ENCODE measurements at regions not wholly inside any gene's neighbourhood (a gene's known extent, or its start where the extent isn't known, plus 50 kb on each side); places are given as distances from the start of the nearest gene placed in this dataset.
"Not testable (repeated sequence)": the region's sequence is repeated elsewhere in the genome, so short reads cannot be mapped to it uniquely, and the experiment has no call there.

GRCh38 chr14:106729551-106729950 is 1203.2 kb downstream of the TMEM121 start:
- ChIA-PET POLR2A (no interaction called here), CTCF (no interaction called here)
- H3K27ac Mint-ChIP-seq = no peak overlapping the region
- H3K36me3 Mint-ChIP-seq (ENCODE audit: low read depth) = no peaks in the 10 kb centered on the region
- ATAC-seq (ENCODE audit: low read depth) (no peak), DNase-seq (no peak)
- no peaks in the 10 kb centered on the region for H3K4me1 Mint-ChIP-seq
- no peak overlapping the region for H3K4me3 Mint-ChIP-seq
- intact Hi-C loops (cut with micrococcal nuclease) = no loop called here
- no peaks in the 10 kb centered on the region for H3K9me3 Mint-ChIP-seq
- no peak for TF ChIP-seq CTCF (IDR thresholded peaks at IDR 0.05)
- H3K27me3 Mint-ChIP-seq = no peaks in the 10 kb centered on the region

GRCh38 chr14:106733771-106734170 is 1207.4 kb downstream of the TMEM121 start:
- DNase-seq (no peak), ATAC-seq (ENCODE audit: low read depth) (no peak)
- Mint-ChIP-seq H3K9me3 (no peaks in the 10 kb centered on the region), H3K4me1 (no peaks in the 10 kb centered on the region), H3K4me3 (no peak overlapping the region), H3K27ac (no peak overlapping the region), H3K36me3 (ENCODE audit: low read depth) (no peaks in the 10 kb centered on the region), H3K27me3 (no peaks in the 10 kb centered on the region)
- TF ChIP-seq CTCF (IDR thresholded peaks at IDR 0.05) = no peak
- ChIA-PET POLR2A (no interaction called here), CTCF (no interaction called here)
- intact Hi-C loops (cut with micrococcal nuclease) = no loop called here

- no peaks in the 10 kb centered on the region for H3K4me1 Mint-ChIP-seq
- POLR2A ChIA-PET = no interaction called here
- CTCF ChIA-PET = no interaction called here
- no peak for TF ChIP-seq CTCF (IDR thresholded peaks at IDR 0.05)
- no peak overlapping the region for H3K27ac Mint-ChIP-seq
- H3K27me3 Mint-ChIP-seq = no peaks in the 10 kb centered on the region
- no peak overlapping the region for H3K4me3 Mint-ChIP-seq
- no peak for ATAC-seq (ENCODE audit: low read depth)
- intact Hi-C loops (cut with micrococcal nuclease) = no loop called here
- DNase-seq = no peak
- no peaks in the 10 kb centered on the region for H3K9me3 Mint-ChIP-seq
- no peaks in the 10 kb centered on the region for H3K36me3 Mint-ChIP-seq (ENCODE audit: low read depth)
These were observed 1210.6 kb downstream of the TMEM121 start for GRCh38 chr14:106737021-106737420.

- no peak overlapping the region for H3K27ac Mint-ChIP-seq
- H3K4me3 Mint-ChIP-seq = no peak overlapping the region
- no peaks in the 10 kb centered on the region for H3K4me1 Mint-ChIP-seq
- CTCF ChIA-PET = no interaction called here
- ATAC-seq (ENCODE audit: low read depth) = no peak
- no peaks in the 10 kb centered on the region for H3K36me3 Mint-ChIP-seq (ENCODE audit: low read depth)
- TF ChIP-seq CTCF (IDR thresholded peaks at IDR 0.05) = no peak
- no peaks in the 10 kb centered on the region for H3K9me3 Mint-ChIP-seq
- intact Hi-C loops (cut with micrococcal nuclease) = no loop called here
- POLR2A ChIA-PET = no interaction called here
- DNase-seq = no peak
- no peaks in the 10 kb centered on the region for H3K27me3 Mint-ChIP-seq
These were observed 1211.7 kb downstream of the TMEM121 start for GRCh38 chr14:106738075-106738474.

- H3K36me3 Mint-ChIP-seq (ENCODE audit: low read depth); ATAC-seq (ENCODE audit: low read depth); H3K4me1 Mint-ChIP-seq; DNase-seq; H3K27me3 Mint-ChIP-seq; H3K9me3 Mint-ChIP-seq; H3K4me3 Mint-ChIP-seq; H3K27ac Mint-ChIP-seq; CTCF ChIA-PET; intact Hi-C loops (cut with micrococcal nuclease); POLR2A ChIA-PET: not testable (repeated sequence)
These were observed 1212.3 kb downstream of the TMEM121 start for GRCh38 chr14:106738598-106739258.

GRCh38 chr14:106741086-106741827 is 1214.9 kb downstream of the TMEM121 start:
- H3K36me3 Mint-ChIP-seq (ENCODE audit: low read depth); H3K27ac Mint-ChIP-seq; intact Hi-C loops (cut with micrococcal nuclease); H3K9me3 Mint-ChIP-seq; H3K4me1 Mint-ChIP-seq; DNase-seq; H3K27me3 Mint-ChIP-seq; POLR2A ChIA-PET; H3K4me3 Mint-ChIP-seq: not testable (repeated sequence)
- CTCF ChIA-PET = interaction anchor here (0.6 to 0.7 kb wide), 6 partner anchors 22 to 79 kb away, joined by 3 to 18 read pairs (median 4); no protein-coding TSS in a partner anchor
- peak; percentile 61 for ATAC-seq (ENCODE audit: low read depth)

GRCh38 chr14:106745016-106745767 is 1218.8 kb downstream of the TMEM121 start:
- Mint-ChIP-seq H3K27ac (peak overlapping the region; percentile 68), H3K4me3 (peak overlapping the region; percentile 38)
- H3K9me3 Mint-ChIP-seq; POLR2A ChIA-PET; H3K4me1 Mint-ChIP-seq; CTCF ChIA-PET; H3K27me3 Mint-ChIP-seq; DNase-seq; H3K36me3 Mint-ChIP-seq (ENCODE audit: low read depth); intact Hi-C loops (cut with micrococcal nuclease): not testable (repeated sequence)
- ATAC-seq (ENCODE audit: low read depth) = peak; percentile 73

- not testable (repeated sequence) for ATAC-seq (ENCODE audit: low read depth)
These were observed 1223.7 kb downstream of the TMEM121 start for GRCh38 chr14:106750089-106750488.

More at GRCh38 chr14:106750089-106750488, 1223.7 kb downstream of the TMEM121 start:
- H3K4me1 Mint-ChIP-seq; CTCF ChIA-PET; H3K4me3 Mint-ChIP-seq; H3K36me3 Mint-ChIP-seq (ENCODE audit: low read depth); H3K27me3 Mint-ChIP-seq; H3K9me3 Mint-ChIP-seq; POLR2A ChIA-PET; DNase-seq; intact Hi-C loops (cut with micrococcal nuclease); H3K27ac Mint-ChIP-seq: not testable (repeated sequence)
